ENCODE measurements at regions not wholly inside any gene's neighbourhood (a gene's known extent, or its start where the extent isn't known, plus 50 kb on each side); places are given as distances from the start of the nearest gene placed in this dataset.

DNA sequence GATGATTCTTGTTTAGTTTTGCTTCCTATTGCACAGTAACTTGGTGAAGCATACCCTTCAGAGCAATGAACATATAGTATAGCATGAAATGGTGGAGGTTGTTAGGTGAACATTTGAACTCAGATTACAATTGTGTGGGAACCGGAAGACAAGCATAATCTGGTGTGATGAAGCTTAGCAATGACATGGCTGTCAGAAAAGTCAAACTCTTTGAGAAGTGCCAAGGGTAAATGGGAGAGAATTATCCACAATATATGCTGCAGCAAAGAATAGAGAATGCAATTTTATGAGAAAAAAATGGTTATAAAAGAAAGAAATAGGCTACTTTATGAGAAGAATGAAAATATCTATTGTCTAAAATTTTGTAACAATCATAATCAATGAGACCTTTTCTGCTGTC lies 1536.7 kb downstream of the SI start:
- TF ChIP-seq CTCF (IDR thresholded peaks at IDR 0.05) (no peak), POLR2AphosphoS5 (IDR thresholded peaks at IDR 0.05; ENCODE audit: low read depth, low read length) (no peak), TAF1 (IDR thresholded peaks at IDR 0.05; ENCODE audit: borderline replicate concordance, low read depth, low read length) (no peak), JUND (IDR thresholded peaks at IDR 0.05) (no peak), EZH2phosphoT487 (IDR thresholded peaks at IDR 0.05; ENCODE audit: borderline replicate concordance, low read depth) (no peak), ELF1 (IDR thresholded peaks at IDR 0.05) (no peak), YY1 (IDR thresholded peaks at IDR 0.05; ENCODE audit: low read depth) (no peak), ZBTB33 (IDR thresholded peaks at IDR 0.05; ENCODE audit: borderline replicate concordance, low read depth) (no peak), RAD21 (IDR thresholded peaks at IDR 0.05; ENCODE audit: low read length) (no peak), EP300 (IDR thresholded peaks at IDR 0.05; ENCODE audit: borderline replicate concordance in 1 of 2, low read depth in 1 of 2, low read length in 1 of 2) (no peak)
- TF ChIP-seq, protein P1, sequence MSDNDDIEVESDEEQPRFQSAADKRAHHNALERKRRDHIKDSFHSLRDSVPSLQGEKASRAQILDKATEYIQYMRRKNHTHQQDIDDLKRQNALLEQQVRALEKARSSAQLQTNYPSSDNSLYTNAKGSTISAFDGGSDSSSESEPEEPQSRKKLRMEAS (IDR thresholded peaks at IDR 0.05; ENCODE audit: low read depth), result no peak
- TF ChIP-seq, protein P2, sequence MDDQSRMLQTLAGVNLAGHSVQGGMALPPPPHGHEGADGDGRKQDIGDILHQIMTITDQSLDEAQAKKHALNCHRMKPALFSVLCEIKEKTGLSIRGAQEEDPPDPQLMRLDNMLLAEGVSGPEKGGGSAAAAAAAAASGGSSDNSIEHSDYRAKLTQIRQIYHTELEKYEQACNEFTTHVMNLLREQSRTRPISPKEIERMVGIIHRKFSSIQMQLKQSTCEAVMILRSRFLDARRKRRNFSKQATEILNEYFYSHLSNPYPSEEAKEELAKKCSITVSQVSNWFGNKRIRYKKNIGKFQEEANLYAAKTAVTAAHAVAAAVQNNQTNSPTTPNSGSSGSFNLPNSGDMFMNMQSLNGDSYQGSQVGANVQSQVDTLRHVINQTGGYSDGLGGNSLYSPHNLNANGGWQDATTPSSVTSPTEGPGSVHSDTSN (IDR thresholded peaks at IDR 0.05), result no peak

Measured in SK-N-SH (cell line).